Stimulated activated CD8-positive, alpha-beta memory T cell treated with anti-CD3 and anti-CD28 coated beads, Interleukin-12 subunit alpha, Interleukin-12 subunit beta, amount 100 ng/mL, for 24 hours (primary cell): ENCODE measurements at regions not wholly inside any gene's neighbourhood (a gene's known extent, or its start where the extent isn't known, plus 50 kb on each side); places are given as distances from the start of the nearest gene placed in this dataset.

ENCODE experiments used
- DNase-seq: peaks from one replicate; pipeline ENCODE4 v3.0.0-alpha.2; 2020; ENCODE audit errors: extremely low read depth

GRCh38 chr6:10305790-10306415, 109.0 kb downstream of the TFAP2A start:
- no peak for DNase-seq

GRCh38 chr6:10303608-10304506, 111.0 kb downstream of the TFAP2A start:
- no peak for DNase-seq

- no peak for DNase-seq
These were observed 112.2 kb downstream of the TFAP2A start for GRCh38 chr6:10302566-10303235.

GRCh38 chr6:10300071-10300470, 114.8 kb downstream of the TFAP2A start:
- DNase-seq = no peak

- DNase-seq = no peak
These were observed 117.0 kb downstream of the TFAP2A start for GRCh38 chr6:10297832-10298231.

- DNase-seq = no peak
These were observed 136.1 kb downstream of the TFAP2A start for GRCh38 chr6:10278746-10279145.

- DNase-seq = no peak
These were observed 138.1 kb downstream of the TFAP2A start for GRCh38 chr6:10276660-10277287.

- no peak for DNase-seq
These were observed 138.8 kb downstream of the TFAP2A start for GRCh38 chr6:10276106-10276505.

- DNase-seq = no peak
These were observed 142.3 kb downstream of the TFAP2A start for GRCh38 chr6:10272591-10272990.

- DNase-seq = no peak
These were observed 142.9 kb downstream of the TFAP2A start for GRCh38 chr6:10271982-10272381.

- no peak for DNase-seq
These were observed 144.9 kb downstream of the TFAP2A start for GRCh38 chr6:10269814-10270472.

GRCh38 chr6:10268611-10269310, 146.1 kb downstream of the TFAP2A start:
- DNase-seq = no peak

GRCh38 chr6:10268111-10268510, 146.8 kb downstream of the TFAP2A start:
- DNase-seq = no peak

GRCh38 chr6:10266462-10266861, 148.4 kb downstream of the TFAP2A start:
- DNase-seq = no peak

GRCh38 chr6:10266061-10266460, 148.8 kb downstream of the TFAP2A start:
- DNase-seq = no peak

GRCh38 chr6:10262505-10262904, 152.4 kb downstream of the TFAP2A start:
- DNase-seq = no peak

- no peak for DNase-seq
These were observed 155.2 kb downstream of the TFAP2A start for GRCh38 chr6:10259671-10260070.

GRCh38 chr6:10258341-10258740, 156.5 kb downstream of the TFAP2A start:
- no peak for DNase-seq

- no peak for DNase-seq
These were observed 158.7 kb downstream of the TFAP2A start for GRCh38 chr6:10256113-10256690.

GRCh38 chr6:10250655-10251220, 164.1 kb downstream of the TFAP2A start:
- no peak for DNase-seq
